Adrenal gland (tissue), 5 donors: ENCODE measurements at regions not wholly inside any gene's neighbourhood (a gene's known extent, or its start where the extent isn't known, plus 50 kb on each side); places are given as distances from the start of the nearest gene placed in this dataset.

ENCODE experiments used
- POLR2A ChIP-seq, 2 donors: fragments of 450-650 bp; IDR thresholded peaks; one replicate each; pipeline ENCODE4 v1.6.1; 2017; ENCODE audit warnings: antibody characterized with exemption in 2 of 2, mild to moderate bottlenecking in 2 of 2, moderate library complexity in 1 of 2
- TF ChIP-seq, protein P1 (sequence below), 6 experiments: fragments of 450-650 bp in 4 of 6; fragments of 200-600 bp in 2 of 6; sonication (generic) in 1 of 6; IDR thresholded peaks; 1 replicate in 5 of 6; 2 replicates in 1 of 6; pipeline versions ENCODE4 v1.5.1 to v1.8.0; 2016 to 2021; ENCODE audit warnings: antibody characterized with exemption in 6 of 6, mild to moderate bottlenecking in 2 of 6, moderate library complexity in 1 of 6
- donor health status: DM: no; HTN: no; CAD: no.

DNA sequence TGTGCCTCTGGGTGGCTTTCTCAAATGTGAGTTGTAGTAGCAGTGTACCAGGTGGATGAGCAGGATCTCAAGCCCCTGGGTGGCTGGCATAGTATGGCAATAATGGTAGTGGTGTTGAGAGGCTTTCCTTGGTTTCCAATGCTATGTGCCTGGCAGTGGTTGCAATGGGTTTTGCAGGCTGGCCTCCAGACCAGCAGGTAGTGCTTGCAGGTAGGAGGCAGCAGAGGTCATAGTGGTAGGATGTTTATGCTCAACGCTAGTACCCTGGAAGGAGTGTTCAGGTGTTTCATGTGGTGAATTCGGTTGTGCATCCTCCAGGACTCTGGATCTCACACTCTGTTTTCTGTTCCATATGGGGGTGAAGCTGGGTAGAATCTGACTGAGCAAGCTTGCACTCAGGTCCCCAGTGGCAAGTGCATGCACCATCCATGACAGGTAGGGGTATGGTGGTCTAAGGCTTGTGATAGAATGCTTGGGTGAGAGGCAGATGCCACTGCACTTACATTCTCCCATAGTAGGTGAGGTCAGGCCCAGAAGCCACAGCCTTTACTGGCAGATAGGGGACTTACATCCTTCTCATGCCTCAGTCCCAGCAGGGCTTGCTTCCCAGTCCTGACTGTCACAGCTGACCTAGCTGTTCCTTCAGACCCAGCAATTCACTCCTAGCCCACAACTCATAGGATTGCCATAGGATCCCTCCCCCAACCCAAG is 410.5 kb upstream of the LRRC7 start:
- TF ChIP-seq, protein P1, sequence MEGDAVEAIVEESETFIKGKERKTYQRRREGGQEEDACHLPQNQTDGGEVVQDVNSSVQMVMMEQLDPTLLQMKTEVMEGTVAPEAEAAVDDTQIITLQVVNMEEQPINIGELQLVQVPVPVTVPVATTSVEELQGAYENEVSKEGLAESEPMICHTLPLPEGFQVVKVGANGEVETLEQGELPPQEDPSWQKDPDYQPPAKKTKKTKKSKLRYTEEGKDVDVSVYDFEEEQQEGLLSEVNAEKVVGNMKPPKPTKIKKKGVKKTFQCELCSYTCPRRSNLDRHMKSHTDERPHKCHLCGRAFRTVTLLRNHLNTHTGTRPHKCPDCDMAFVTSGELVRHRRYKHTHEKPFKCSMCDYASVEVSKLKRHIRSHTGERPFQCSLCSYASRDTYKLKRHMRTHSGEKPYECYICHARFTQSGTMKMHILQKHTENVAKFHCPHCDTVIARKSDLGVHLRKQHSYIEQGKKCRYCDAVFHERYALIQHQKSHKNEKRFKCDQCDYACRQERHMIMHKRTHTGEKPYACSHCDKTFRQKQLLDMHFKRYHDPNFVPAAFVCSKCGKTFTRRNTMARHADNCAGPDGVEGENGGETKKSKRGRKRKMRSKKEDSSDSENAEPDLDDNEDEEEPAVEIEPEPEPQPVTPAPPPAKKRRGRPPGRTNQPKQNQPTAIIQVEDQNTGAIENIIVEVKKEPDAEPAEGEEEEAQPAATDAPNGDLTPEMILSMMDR (IDR thresholded peaks at IDR 0.05), result no peak
- no peak for TF ChIP-seq POLR2A (IDR thresholded peaks at IDR 0.05)
